Mucosa of descending colon (tissue), 3 donors: ENCODE measurements at regions not wholly inside any gene's neighbourhood (a gene's known extent, or its start where the extent isn't known, plus 50 kb on each side); places are given as distances from the start of the nearest gene placed in this dataset.

Experiments
- ATAC-seq: fragments of 200-7000 bp; cut with Tn5 transposase; one replicate; pipeline ENCODE4 v1.9.1; 2020; ENCODE audit warnings: mild to moderate bottlenecking, moderate library complexity
- DNase-seq, 3 donors: peaks; one replicate each; pipeline ENCODE4 v3.0.0-alpha.2; 2020
- H3K36me3 ChIP-seq: fragments of 200-600 bp; one replicate; pipeline ENCODE4 v1.8.0; 2021; ENCODE audit warnings: low read depth, mild to moderate bottlenecking
- H3K4me1 ChIP-seq: fragments of 200-600 bp; one replicate; pipeline ENCODE4 v1.8.0; 2021; ENCODE audit warnings: low read depth, mild to moderate bottlenecking
- H3K4me3 ChIP-seq: fragments of 200-600 bp; one replicate; pipeline ENCODE4 v1.8.0; 2021; ENCODE audit warnings: mild to moderate bottlenecking
- H3K9me3 ChIP-seq: fragments of 200-600 bp; one replicate; pipeline ENCODE4 v1.8.0; 2021; ENCODE audit warnings: mild to moderate bottlenecking
- CTCF ChIP-seq: fragments of 200-600 bp; IDR thresholded peaks from one replicate; pipeline ENCODE4 v1.8.0; 2022; ENCODE audit warnings: antibody characterized with exemption, mild to moderate bottlenecking
- intact Hi-C, 2 donors: fragments of 100-400 bp; cut with DNase I in 1 of 2; cut with micrococcal nuclease in 1 of 2; formaldehyde crosslinking; loops; one replicate each; pipeline versions ENCODE4 v1.11.0 to v1.11.1; 2022; cut with DNase I, micrococcal nuclease
- donor health status: DM: no; HTN: no; CAD: no; lungs with moderate emphysema.
- donor health status: DM: no; HTN: no; CAD: no.
- donor health status: DM: no; HTN: yes; CAD: no.

DNA sequence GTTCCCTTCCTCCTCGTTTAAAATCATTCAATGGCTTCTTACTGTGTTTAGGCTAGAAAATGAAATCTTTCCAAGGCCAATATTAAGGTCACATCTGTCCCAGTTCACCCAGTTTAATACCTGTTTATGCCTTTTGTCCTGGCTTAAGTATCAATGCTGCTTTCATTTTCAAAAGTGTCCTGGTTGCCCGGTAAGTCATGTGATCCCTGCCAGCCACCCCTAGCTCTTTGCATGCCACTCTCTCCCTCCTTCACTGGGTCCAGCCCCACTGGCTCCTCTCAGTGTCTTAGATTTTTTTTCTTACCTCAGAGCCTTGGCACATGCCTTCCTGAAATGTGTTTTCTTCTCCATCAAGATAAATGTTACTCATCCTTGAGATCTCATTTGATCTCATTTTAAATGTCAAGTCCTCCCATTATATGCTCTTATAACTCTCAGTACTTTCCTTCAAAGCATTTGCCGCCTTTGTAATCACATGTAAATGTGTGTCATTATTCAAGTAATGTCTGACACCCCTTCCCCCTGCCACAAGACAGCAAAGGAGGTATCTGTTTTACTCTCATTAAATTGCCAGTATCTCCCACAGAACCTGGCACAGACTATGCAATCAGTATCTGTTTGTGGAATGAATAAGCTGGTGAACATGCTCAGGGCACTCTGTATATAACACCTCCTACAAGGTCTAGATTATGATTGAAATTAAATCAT, 472.5 kb upstream of the RPS6KA3 start:
- ATAC-seq = no peak
- intact Hi-C loops = no loop called here
- Histone ChIP-seq H3K36me3 (no peaks in the 10 kb centered on the region), H3K4me1 (no peaks in the 10 kb centered on the region), H3K4me3 (no peak overlapping the region), H3K9me3 (no peaks in the 10 kb centered on the region)
- no peak for TF ChIP-seq CTCF
- no peak for DNase-seq

DNA sequence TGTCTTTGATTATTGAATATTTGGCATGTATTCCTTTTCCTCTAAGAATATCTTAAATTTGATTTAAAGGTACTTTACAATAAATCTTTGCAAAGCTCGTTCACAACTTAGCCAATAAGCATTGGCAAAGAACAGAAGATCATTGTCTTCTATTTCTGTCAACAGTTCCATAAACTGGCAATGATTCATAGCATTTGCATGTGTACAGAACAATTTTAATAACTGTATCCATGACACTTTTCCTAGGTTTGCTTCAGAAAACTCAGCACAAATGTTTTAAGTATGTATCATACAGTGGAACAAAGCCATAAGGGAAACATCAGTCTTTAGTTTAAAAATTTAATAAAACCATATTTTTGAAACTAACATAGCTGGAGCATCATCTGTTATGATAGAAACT, 462.7 kb upstream of the RPS6KA3 start:
- intact Hi-C loops = no loop called here
- Histone ChIP-seq H3K36me3 (no peaks in the 10 kb centered on the region), H3K4me1 (no peaks in the 10 kb centered on the region), H3K9me3 (no peaks in the 10 kb centered on the region), H3K4me3 (no peak overlapping the region)
- no peak for DNase-seq
- TF ChIP-seq CTCF = no peak
- no peak for ATAC-seq

- intact Hi-C loops = no loop called here
- Histone ChIP-seq H3K9me3 (no peaks in the 10 kb centered on the region), H3K4me1 (no peaks in the 10 kb centered on the region), H3K36me3 (no peaks in the 10 kb centered on the region), H3K4me3 (no peak overlapping the region)
- DNase-seq (no peak), ATAC-seq (no peak)
- TF ChIP-seq CTCF = no peak
Observed at GRCh38 chrX:20727447-20727846, 460.7 kb upstream of the RPS6KA3 start.

GRCh38 chrX:20720954-20721626, 454.4 kb upstream of the RPS6KA3 start:
- intact Hi-C loops = no loop called here
- no peaks in the 10 kb centered on the region for H3K4me1 ChIP-seq
- no peaks in the 10 kb centered on the region for H3K9me3 ChIP-seq
- no peak overlapping the region for H3K4me3 ChIP-seq
- DNase-seq (no peak), ATAC-seq (no peak)
- no peak for TF ChIP-seq CTCF
- no peaks in the 10 kb centered on the region for H3K36me3 ChIP-seq

DNA sequence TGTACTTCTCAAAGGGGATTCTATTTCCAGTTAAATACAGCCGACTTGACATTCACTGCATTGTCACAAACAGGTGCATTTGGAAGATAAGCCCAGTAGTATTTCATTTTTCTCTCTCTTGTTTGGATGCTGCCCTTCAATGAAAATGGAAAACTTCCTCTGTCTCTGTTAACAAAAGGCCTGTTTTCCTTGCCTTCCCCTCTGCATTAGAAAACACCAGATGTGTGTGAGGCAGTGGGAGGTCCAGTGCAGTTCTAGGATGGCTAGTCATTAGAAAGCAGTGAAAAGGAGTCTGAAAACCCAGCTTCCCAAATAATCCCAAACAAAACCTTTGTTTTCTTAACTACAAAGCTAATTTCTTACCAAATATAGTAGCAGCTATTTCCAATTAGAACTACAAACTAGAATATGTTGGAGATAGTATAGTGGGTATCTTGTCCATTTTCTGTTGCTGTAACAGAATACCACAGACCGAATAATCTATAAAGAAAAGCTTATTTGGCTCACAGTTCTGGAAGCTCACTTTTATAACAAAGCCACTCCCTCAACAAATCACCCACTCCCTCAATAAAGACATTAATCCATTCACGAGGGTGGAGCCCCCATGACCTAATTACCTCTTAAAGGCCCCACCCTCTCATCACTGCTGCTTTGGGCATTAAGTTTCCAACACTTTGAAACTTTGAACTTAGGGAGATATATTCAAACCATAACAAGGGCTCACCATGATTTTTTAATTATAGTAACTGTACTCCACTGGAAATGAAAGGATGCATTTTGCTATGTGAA, 452.1 kb upstream of the RPS6KA3 start:
- intact Hi-C loops = no loop called here

More for the DNA sequence above, 452.1 kb upstream of the RPS6KA3 start:
- no peaks in the 10 kb centered on the region for H3K4me1 ChIP-seq
- no peak for TF ChIP-seq CTCF
- DNase-seq (no peak), ATAC-seq (no peak)
- H3K4me3 ChIP-seq = no peak overlapping the region
- no peaks in the 10 kb centered on the region for H3K9me3 ChIP-seq
- H3K36me3 ChIP-seq = no peaks in the 10 kb centered on the region
